ENCODE measurements at regions not wholly inside any gene's neighbourhood (a gene's known extent, or its start where the extent isn't known, plus 50 kb on each side); places are given as distances from the start of the nearest gene placed in this dataset.

DNA sequence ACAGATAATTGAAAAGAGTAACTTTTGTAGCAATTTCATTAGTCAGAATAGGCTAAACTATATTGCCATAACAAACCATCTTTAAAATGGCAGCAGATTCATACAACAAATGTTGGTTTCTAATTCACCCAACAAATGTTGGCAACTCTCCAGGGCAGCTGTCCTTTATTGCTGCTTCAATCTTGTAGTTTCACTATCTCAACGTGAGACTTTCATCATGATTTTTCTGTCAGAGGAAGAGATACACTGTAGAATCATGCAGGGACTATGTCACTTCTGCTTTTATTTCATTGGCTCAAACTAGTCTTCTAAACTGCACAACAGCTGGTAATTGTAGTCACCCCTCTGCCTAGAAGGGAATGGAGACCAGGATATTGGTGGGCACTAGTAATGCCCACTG lies 174.2 kb downstream of the TANC2 start:
- no peak for TF ChIP-seq CTCF (conservative IDR thresholded peaks at IDR 0.05)
- no peak for TF ChIP-seq EZH2 (IDR thresholded peaks at IDR 0.05; ENCODE audit: low read depth)
